ENCODE measurements at regions not wholly inside any gene's neighbourhood (a gene's known extent, or its start where the extent isn't known, plus 50 kb on each side); places are given as distances from the start of the nearest gene placed in this dataset.

GRCh38 chr14:39762576-39763401, 330.6 kb upstream of the FBXO33 start (continued):
- TF ChIP-seq, protein P1, sequence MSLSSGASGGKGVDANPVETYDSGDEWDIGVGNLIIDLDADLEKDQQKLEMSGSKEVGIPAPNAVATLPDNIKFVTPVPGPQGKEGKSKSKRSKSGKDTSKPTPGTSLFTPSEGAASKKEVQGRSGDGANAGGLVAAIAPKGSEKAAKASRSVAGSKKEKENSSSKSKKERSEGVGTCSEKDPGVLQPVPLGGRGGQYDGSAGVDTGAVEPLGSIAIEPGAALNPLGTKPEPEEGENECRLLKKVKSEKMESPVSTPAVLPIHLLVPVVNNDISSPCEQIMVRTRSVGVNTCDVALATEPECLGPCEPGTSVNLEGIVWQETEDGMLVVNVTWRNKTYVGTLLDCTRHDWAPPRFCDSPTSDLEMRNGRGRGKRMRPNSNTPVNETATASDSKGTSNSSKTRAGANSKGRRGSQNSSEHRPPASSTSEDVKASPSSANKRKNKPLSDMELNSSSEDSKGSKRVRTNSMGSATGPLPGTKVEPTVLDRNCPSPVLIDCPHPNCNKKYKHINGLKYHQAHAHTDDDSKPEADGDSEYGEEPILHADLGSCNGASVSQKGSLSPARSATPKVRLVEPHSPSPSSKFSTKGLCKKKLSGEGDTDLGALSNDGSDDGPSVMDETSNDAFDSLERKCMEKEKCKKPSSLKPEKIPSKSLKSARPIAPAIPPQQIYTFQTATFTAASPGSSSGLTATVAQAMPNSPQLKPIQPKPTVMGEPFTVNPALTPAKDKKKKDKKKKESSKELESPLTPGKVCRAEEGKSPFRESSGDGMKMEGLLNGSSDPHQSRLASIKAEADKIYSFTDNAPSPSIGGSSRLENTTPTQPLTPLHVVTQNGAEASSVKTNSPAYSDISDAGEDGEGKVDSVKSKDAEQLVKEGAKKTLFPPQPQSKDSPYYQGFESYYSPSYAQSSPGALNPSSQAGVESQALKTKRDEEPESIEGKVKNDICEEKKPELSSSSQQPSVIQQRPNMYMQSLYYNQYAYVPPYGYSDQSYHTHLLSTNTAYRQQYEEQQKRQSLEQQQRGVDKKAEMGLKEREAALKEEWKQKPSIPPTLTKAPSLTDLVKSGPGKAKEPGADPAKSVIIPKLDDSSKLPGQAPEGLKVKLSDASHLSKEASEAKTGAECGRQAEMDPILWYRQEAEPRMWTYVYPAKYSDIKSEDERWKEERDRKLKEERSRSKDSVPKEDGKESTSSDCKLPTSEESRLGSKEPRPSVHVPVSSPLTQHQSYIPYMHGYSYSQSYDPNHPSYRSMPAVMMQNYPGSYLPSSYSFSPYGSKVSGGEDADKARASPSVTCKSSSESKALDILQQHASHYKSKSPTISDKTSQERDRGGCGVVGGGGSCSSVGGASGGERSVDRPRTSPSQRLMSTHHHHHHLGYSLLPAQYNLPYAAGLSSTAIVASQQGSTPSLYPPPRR (CRISPR knock-in tag; IDR thresholded peaks at IDR 0.05; ENCODE audit: borderline replicate concordance) = peak; percentile 95
- TF ChIP-seq, protein P2, sequence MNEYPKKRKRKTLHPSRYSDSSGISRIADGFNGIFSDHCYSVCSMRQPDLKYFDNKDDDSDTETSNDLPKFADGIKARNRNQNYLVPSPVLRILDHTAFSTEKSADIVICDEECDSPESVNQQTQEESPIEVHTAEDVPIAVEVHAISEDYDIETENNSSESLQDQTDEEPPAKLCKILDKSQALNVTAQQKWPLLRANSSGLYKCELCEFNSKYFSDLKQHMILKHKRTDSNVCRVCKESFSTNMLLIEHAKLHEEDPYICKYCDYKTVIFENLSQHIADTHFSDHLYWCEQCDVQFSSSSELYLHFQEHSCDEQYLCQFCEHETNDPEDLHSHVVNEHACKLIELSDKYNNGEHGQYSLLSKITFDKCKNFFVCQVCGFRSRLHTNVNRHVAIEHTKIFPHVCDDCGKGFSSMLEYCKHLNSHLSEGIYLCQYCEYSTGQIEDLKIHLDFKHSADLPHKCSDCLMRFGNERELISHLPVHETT (CRISPR knock-in tag; conservative IDR thresholded peaks at IDR 0.05) = 0 out of 2 replicates have a peak, but pooled peaks have one; percentile 59
- no peak for TF ChIP-seq E2F5 (CRISPR knock-in tag; conservative IDR thresholded peaks at IDR 0.05)
- no peak for TF ChIP-seq ZNF251 (CRISPR knock-in tag; IDR thresholded peaks at IDR 0.05)
- peak; percentile 100 for TF ChIP-seq HOMEZ (CRISPR knock-in tag; IDR thresholded peaks at IDR 0.05; ENCODE audit: low read depth)
- TF ChIP-seq ZNF232 (CRISPR knock-in tag; IDR thresholded peaks at IDR 0.05; ENCODE audit: borderline replicate concordance) = peak; percentile 96; the same call in 1 of the 2 replicates
- peak; percentile 94 for TF ChIP-seq TBX2 (CRISPR knock-in tag; IDR thresholded peaks at IDR 0.05; ENCODE audit: borderline replicate concordance)
- peak; percentile 60 to 83; a peak in 3 of 4 replicates for TF ChIP-seq EP300 (IDR thresholded peaks at IDR 0.05; ENCODE audit: low read depth in 2 of 2, low read length in 2 of 2)
- TF ChIP-seq EP300 (CRISPR knock-in tag; IDR thresholded peaks at IDR 0.05; ENCODE audit: borderline replicate concordance) = no peak; the same call in none of the 2 replicates
- TF ChIP-seq, protein P3, sequence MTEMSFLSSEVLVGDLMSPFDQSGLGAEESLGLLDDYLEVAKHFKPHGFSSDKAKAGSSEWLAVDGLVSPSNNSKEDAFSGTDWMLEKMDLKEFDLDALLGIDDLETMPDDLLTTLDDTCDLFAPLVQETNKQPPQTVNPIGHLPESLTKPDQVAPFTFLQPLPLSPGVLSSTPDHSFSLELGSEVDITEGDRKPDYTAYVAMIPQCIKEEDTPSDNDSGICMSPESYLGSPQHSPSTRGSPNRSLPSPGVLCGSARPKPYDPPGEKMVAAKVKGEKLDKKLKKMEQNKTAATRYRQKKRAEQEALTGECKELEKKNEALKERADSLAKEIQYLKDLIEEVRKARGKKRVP (CRISPR knock-in tag; IDR thresholded peaks at IDR 0.05) = peak in 1 of 2 experiments; percentile 71; a peak in 2 of 4 replicates
- TF ChIP-seq ZNF629 (CRISPR knock-in tag; conservative IDR thresholded peaks at IDR 0.05) = peak; percentile 66
- no peak for TF ChIP-seq NFIB (CRISPR knock-in tag; IDR thresholded peaks at IDR 0.05; ENCODE audit: borderline replicate concordance)
- TF ChIP-seq, protein P4, sequence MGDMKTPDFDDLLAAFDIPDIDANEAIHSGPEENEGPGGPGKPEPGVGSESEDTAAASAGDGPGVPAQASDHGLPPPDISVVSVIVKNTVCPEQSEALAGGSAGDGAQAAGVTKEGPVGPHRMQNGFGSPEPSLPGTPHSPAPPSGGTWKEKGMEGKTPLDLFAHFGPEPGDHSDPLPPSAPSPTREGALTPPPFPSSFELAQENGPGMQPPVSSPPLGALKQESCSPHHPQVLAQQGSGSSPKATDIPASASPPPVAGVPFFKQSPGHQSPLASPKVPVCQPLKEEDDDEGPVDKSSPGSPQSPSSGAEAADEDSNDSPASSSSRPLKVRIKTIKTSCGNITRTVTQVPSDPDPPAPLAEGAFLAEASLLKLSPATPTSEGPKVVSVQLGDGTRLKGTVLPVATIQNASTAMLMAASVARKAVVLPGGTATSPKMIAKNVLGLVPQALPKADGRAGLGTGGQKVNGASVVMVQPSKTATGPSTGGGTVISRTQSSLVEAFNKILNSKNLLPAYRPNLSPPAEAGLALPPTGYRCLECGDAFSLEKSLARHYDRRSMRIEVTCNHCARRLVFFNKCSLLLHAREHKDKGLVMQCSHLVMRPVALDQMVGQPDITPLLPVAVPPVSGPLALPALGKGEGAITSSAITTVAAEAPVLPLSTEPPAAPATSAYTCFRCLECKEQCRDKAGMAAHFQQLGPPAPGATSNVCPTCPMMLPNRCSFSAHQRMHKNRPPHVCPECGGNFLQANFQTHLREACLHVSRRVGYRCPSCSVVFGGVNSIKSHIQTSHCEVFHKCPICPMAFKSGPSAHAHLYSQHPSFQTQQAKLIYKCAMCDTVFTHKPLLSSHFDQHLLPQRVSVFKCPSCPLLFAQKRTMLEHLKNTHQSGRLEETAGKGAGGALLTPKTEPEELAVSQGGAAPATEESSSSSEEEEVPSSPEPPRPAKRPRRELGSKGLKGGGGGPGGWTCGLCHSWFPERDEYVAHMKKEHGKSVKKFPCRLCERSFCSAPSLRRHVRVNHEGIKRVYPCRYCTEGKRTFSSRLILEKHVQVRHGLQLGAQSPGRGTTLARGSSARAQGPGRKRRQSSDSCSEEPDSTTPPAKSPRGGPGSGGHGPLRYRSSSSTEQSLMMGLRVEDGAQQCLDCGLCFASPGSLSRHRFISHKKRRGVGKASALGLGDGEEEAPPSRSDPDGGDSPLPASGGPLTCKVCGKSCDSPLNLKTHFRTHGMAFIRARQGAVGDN (CRISPR knock-in tag; IDR thresholded peaks at IDR 0.05) = no peak

Measured in HepG2 (cell line).